H1 (cell line): ENCODE measurements at regions not wholly inside any gene's neighbourhood (a gene's known extent, or its start where the extent isn't known, plus 50 kb on each side); places are given as distances from the start of the nearest gene placed in this dataset.

ENCODE experiments used
- CTCF ChIA-PET: fragments of 300-600 bp; sonication (Branson Sonifier 250); formaldehyde crosslinking; loops from one replicate; lab custom pipeline; 2021; ENCODE audit not compliant: partially characterized antibody; lab: Charles Lee
- POLR2A ChIA-PET: fragments of 300-600 bp; sonication (Branson Sonifier 250); formaldehyde crosslinking; loops from one replicate; lab custom pipeline; 2021; ENCODE audit warnings: inconsistent platforms; ENCODE audit not compliant: partially characterized antibody; lab: Charles Lee
- DNase-seq, 2 experiments: peaks; one replicate each; pipeline versions ENCODE4 v3.0.0 to v3.0.0-alpha.2; 2010 to 2022; ENCODE audit warnings: low spot score in 2 of 2, low read depth in 1 of 2, mixed read lengths in 1 of 2
- FAIRE-seq: peaks from 2 replicates; lab custom pipeline; 2011; peaks lifted over from hg19 to GRCh38; lab: Jason Lieb, UNC
- H2AFZ ChIP-seq: 2 replicates; pipeline ENCODE4 v1.8.1; 2012; ENCODE audit warnings: low read length, inconsistent platforms
- H2AK5ac ChIP-seq: 2 replicates; pipeline ENCODE4 v1.6.1; 2013; ENCODE audit warnings: low read depth, low read length
- H2BK120ac ChIP-seq: replicated peaks from 2 replicates; pipeline ENCODE3; 2013; ENCODE audit warnings: low read depth, low read length, inconsistent platforms
- H2BK12ac ChIP-seq: 2 replicates; pipeline ENCODE4 v1.6.1; 2013; ENCODE audit warnings: low read depth, low read length
- H2BK15ac ChIP-seq: 2 replicates; pipeline ENCODE4 v1.6.1; 2013; ENCODE audit warnings: low read length
- H2BK20ac ChIP-seq: 2 replicates; pipeline ENCODE4 v1.6.1; 2013; ENCODE audit warnings: low read length
- H2BK5ac ChIP-seq: 2 replicates; pipeline ENCODE4 v1.6.1; 2013; ENCODE audit warnings: low read depth, low read length
- H3K14ac ChIP-seq: 2 replicates; pipeline ENCODE4 v1.6.1; 2013; ENCODE audit warnings: inconsistent platforms; ENCODE audit not compliant: insufficient read length
- H3K18ac ChIP-seq: 2 replicates; pipeline ENCODE4 v1.6.1; 2013; ENCODE audit warnings: low read length; ENCODE audit errors: extremely low read depth
- H3K23ac ChIP-seq: 2 replicates; pipeline ENCODE4 v1.6.1; 2013; ENCODE audit warnings: inconsistent platforms; ENCODE audit not compliant: insufficient read length
- H3K23me2 ChIP-seq: 2 replicates; pipeline ENCODE4 v1.6.1; 2013; ENCODE audit warnings: low read depth, low read length
- H3K27ac ChIP-seq: 2 replicates; pipeline ENCODE4 v1.6.1; 2011; ENCODE audit warnings: low read depth, low read length, inconsistent platforms
- H3K27me3 ChIP-seq, 4 experiments: replicated peaks in 1 of 4; 1 replicate in 1 of 4; 2 replicates in 3 of 4; pipeline versions ENCODE4 v1.6.1 to v1.8.1; 2011 to 2013; ENCODE audit warnings: low read length in 3 of 4, mild to moderate bottlenecking in 3 of 4, inconsistent platforms in 2 of 4, mixed read lengths in 2 of 4, moderate library complexity in 1 of 4; ENCODE audit not compliant: control insufficient read depth in 3 of 4, insufficient read depth in 3 of 4; ENCODE audit errors: extremely low read depth in 1 of 4
- H3K36me3 ChIP-seq, 4 experiments: 2 replicates each; pipeline versions ENCODE4 v1.6.1 to v1.8.1; 2011 to 2013; ENCODE audit warnings: mild to moderate bottlenecking in 4 of 4, low read length in 3 of 4, moderate library complexity in 2 of 4, control low read depth in 1 of 4, inconsistent platforms in 1 of 4; ENCODE audit not compliant: insufficient read depth in 4 of 4, control insufficient read depth in 2 of 4
- H3K4ac ChIP-seq: replicated peaks from 2 replicates; pipeline ENCODE3; 2013; ENCODE audit warnings: low read length, low read depth, mixed read lengths, inconsistent platforms; ENCODE audit not compliant: insufficient read length
- H3K4me1 ChIP-seq, 4 experiments: replicated peaks in 1 of 4; 1 replicate in 1 of 4; 2 replicates in 3 of 4; pipeline versions ENCODE4 v1.6.1 to v1.8.1; 2011 to 2013; ENCODE audit warnings: low read length in 3 of 4, inconsistent platforms in 2 of 4, mixed read lengths in 1 of 4; ENCODE audit not compliant: insufficient read depth in 4 of 4, control insufficient read depth in 3 of 4
- H3K4me2 ChIP-seq, 2 experiments: 2 replicates each; pipeline versions ENCODE4 v1.6.1 to v1.8.1; 2011 to 2013; ENCODE audit warnings: low read depth in 2 of 2, low read length in 2 of 2, control low read depth in 1 of 2, inconsistent platforms in 1 of 2, mild to moderate bottlenecking in 1 of 2; ENCODE audit not compliant: insufficient read depth in 1 of 2
- H3K4me3 ChIP-seq, 4 experiments: fragments of 200-600, 300-600 bp in 1 of 4; sonication (generic), shearing (Covaris generic), sonication (Bioruptor Twin) in 1 of 4; 2 replicates each; pipeline versions ENCODE4 v1.5.1 to v1.8.1; 2011 to 2016; ENCODE audit warnings: low read length in 4 of 4, low read depth in 3 of 4, control low read depth in 2 of 4, inconsistent platforms in 2 of 4, mild to moderate bottlenecking in 2 of 4, mixed read lengths in 1 of 4, moderate library complexity in 1 of 4; ENCODE audit not compliant: insufficient read depth in 2 of 4; ENCODE audit errors: extremely low read depth in 1 of 4
- H3K56ac ChIP-seq: replicated peaks from 2 replicates; pipeline ENCODE3; 2013; ENCODE audit warnings: low read depth, mild to moderate bottlenecking, mixed read lengths, low read length, inconsistent platforms; ENCODE audit not compliant: insufficient read length
- H3K79me1 ChIP-seq: 2 replicates; pipeline ENCODE4 v1.6.1; 2013; ENCODE audit warnings: low read depth, low read length, control low read depth
- H3K79me2 ChIP-seq, 2 experiments: 2 replicates each; pipeline versions ENCODE4 v1.6.1 to v1.8.1; 2012 to 2013; ENCODE audit warnings: low read length in 2 of 2, mild to moderate bottlenecking in 2 of 2, inconsistent platforms in 1 of 2; ENCODE audit not compliant: insufficient read depth in 2 of 2, control insufficient read depth in 1 of 2
- H3K9ac ChIP-seq, 4 experiments: replicated peaks in 1 of 4; 1 replicate in 1 of 4; 2 replicates in 3 of 4; pipeline versions ENCODE4 v1.6.1 to v1.8.1; 2011 to 2013; ENCODE audit warnings: low read depth in 3 of 4, low read length in 3 of 4, control low read depth in 2 of 4, mild to moderate bottlenecking in 2 of 4, moderate library complexity in 2 of 4, inconsistent platforms in 1 of 4; ENCODE audit errors: extremely low read depth in 1 of 4
- H3K9me3 ChIP-seq, 2 experiments: 2 replicates each; pipeline versions ENCODE4 v1.6.1 to v1.8.1; 2012 to 2013; ENCODE audit warnings: mild to moderate bottlenecking in 2 of 2, moderate library complexity in 2 of 2, control low read depth in 1 of 2, inconsistent platforms in 1 of 2, low read depth in 1 of 2, low read length in 1 of 2, mixed read lengths in 1 of 2; ENCODE audit not compliant: insufficient read depth in 2 of 2
- H4K20me1 ChIP-seq, 2 experiments: replicated peaks in 1 of 2; 2 replicates each; pipeline versions ENCODE3 to v1.8.1; 2011 to 2013; ENCODE audit warnings: inconsistent platforms in 2 of 2, low read length in 2 of 2, mild to moderate bottlenecking in 1 of 2; ENCODE audit not compliant: insufficient read depth in 2 of 2, control insufficient read depth in 1 of 2
- H4K5ac ChIP-seq: 2 replicates; pipeline ENCODE4 v1.6.1; 2013; ENCODE audit warnings: low read length, low read depth, mixed read lengths, inconsistent platforms; ENCODE audit not compliant: insufficient read length
- H4K8ac ChIP-seq: 2 replicates; pipeline ENCODE4 v1.8.0; 2013; ENCODE audit warnings: mild to moderate bottlenecking, moderate library complexity, low read length, inconsistent platforms; ENCODE audit not compliant: insufficient read depth; ENCODE audit errors: extremely low read depth
- H4K91ac ChIP-seq: replicated peaks from 2 replicates; pipeline ENCODE3; 2013; ENCODE audit warnings: low read length, mixed read lengths, inconsistent platforms; ENCODE audit not compliant: insufficient read length
- WGBS, 2 experiments: shearing (Covaris generic) in 1 of 2; methylation state at CpG; one replicate each; pipeline versions ENCODE4 v1.1.6 to v1.1.7; 2013 to 2015; ENCODE audit warnings: low lambda C conversion rate in 2 of 2, mixed read lengths in 2 of 2, inconsistent platforms in 1 of 2, low coverage in 1 of 2, missing lambda C conversion rate in 1 of 2; ENCODE audit not compliant: insufficient replicate concordance in 2 of 2, insufficient coverage in 1 of 2, insufficient read length in 1 of 2; ENCODE audit errors: extremely low coverage in 1 of 2, missing lambda C conversion rate in 1 of 2; 5-methylcytosine and 5-hydroxymethylcytosine counted together

GRCh38 chr5:73274121-73274520, 101.1 kb downstream of the TMEM174 start:
- Histone ChIP-seq H2BK15ac (no peak overlapping the region), H3K14ac (no peak overlapping the region), H3K27ac (no peak overlapping the region), H3K79me1 (no peaks in the 10 kb centered on the region), H3K4me3 (no peak overlapping the region), H4K91ac (no peak overlapping the region), H4K5ac (no peak overlapping the region), H3K18ac (no peak overlapping the region), H2BK120ac (no peak overlapping the region), H2BK5ac (no peak overlapping the region), H3K9me3 (no peaks in the 10 kb centered on the region), H2BK12ac (no peak overlapping the region), H2AK5ac (no peak overlapping the region), H4K8ac (no peak overlapping the region), H2BK20ac (no peak overlapping the region), H3K27me3 (peaks cover 0 to 2% (median 0%) of the 10 kb centered on the region in 4 experiments; a peak in 3 of 7 replicates), H3K79me2 (no peaks in the 10 kb centered on the region), H3K36me3 (no peaks in the 10 kb centered on the region), H3K23me2 (no peaks in the 10 kb centered on the region), H3K9ac (no peak overlapping the region), H4K20me1 (no peaks in the 10 kb centered on the region), H3K23ac (no peak overlapping the region), H3K4me2 (no peak overlapping the region), H2AFZ (no peak overlapping the region), H3K56ac (no peak overlapping the region), H3K4me1 (peaks cover 0 to 4% (median 0%) of the 10 kb centered on the region in 4 experiments; a peak in 1 of 7 replicates), H3K4ac (no peak overlapping the region)
- CTCF ChIA-PET = interaction anchor here (1.3 to 1.7 kb wide), 2 partner anchors 11 to 24 kb away, joined by 4 to 5 read pairs; no protein-coding TSS in a partner anchor
- WGBS, 2 experiments = 91% methylated on average over 3 of the region's 3 CpGs; no CpG with 5 or more reads in 1 of the 2 experiments
- DNase-seq (no peak), FAIRE-seq (no peak)
- POLR2A ChIA-PET = interaction anchor here (0.8 kb wide), 1 partner anchor 319 kb away, joined by 3 read pairs; the partner anchor contains the start of gene FCHO2
